Ishikawa (cell line): ENCODE measurements at regions not wholly inside any gene's neighbourhood (a gene's known extent, or its start where the extent isn't known, plus 50 kb on each side); places are given as distances from the start of the nearest gene placed in this dataset.

Source experiments
- EGR1 ChIP-seq: IDR thresholded peaks from 2 replicates; pipeline ENCODE4 v1.6.1; 2012
- EP300 ChIP-seq: IDR thresholded peaks from 2 replicates; pipeline ENCODE4 v1.6.1; 2012; ENCODE audit warnings: borderline replicate concordance
- NFIC ChIP-seq: IDR thresholded peaks from 2 replicates; pipeline ENCODE4 v1.6.1; 2012
- RAD21 ChIP-seq: IDR thresholded peaks from 2 replicates; pipeline ENCODE4 v1.6.1; 2012; ENCODE audit warnings: low read depth
- TCF12 ChIP-seq: IDR thresholded peaks from 2 replicates; pipeline ENCODE4 v1.6.1; 2012; ENCODE audit warnings: low read depth
- YY1 ChIP-seq: IDR thresholded peaks from 2 replicates; pipeline ENCODE4 v1.6.1; 2012; ENCODE audit warnings: low read depth
- ZBTB7A ChIP-seq: IDR thresholded peaks from 2 replicates; pipeline ENCODE4 v1.6.1; 2012; ENCODE audit warnings: low read depth

GRCh38 chr13:91126806-91127205, 220.7 kb upstream of the MIR17HG start:
- TF ChIP-seq EP300: no peak
- TF ChIP-seq RAD21: no peak
- no peak for TF ChIP-seq ZBTB7A
- no peak for TF ChIP-seq TCF12
- no peak for TF ChIP-seq YY1
- TF ChIP-seq EGR1: no peak
- no peak for TF ChIP-seq NFIC
